ENCODE measurements at regions not wholly inside any gene's neighbourhood (a gene's known extent, or its start where the extent isn't known, plus 50 kb on each side); places are given as distances from the start of the nearest gene placed in this dataset.

DNA sequence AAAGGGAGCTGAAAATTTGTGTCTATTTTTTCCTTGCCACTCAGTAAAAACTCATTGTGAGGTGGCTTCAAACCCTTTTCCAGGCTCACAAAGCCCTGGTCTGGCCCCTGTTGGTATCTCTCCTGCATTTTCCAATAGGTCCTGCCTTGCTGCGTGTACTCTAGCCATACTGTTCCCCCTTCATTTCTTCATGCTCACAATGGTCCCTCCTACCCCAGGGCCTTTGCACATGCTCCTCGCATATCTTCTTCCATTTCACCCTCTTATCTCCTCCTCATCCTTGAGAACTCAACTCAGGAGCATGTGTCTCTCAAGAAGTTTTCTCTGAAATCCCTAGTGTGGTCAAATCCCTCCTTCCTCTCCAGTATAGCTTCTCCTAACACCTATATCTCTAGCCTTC is 186.6 kb downstream of the MBOAT1 start:
- Histone ChIP-seq H3K79me1 (ENCODE audit: low read depth in 1 of 2, low read length in 2 of 2) (no peaks in the 10 kb centered on the region), H3K56ac (ENCODE audit: extremely low read depth, insufficient read depth, low read length) (no peak overlapping the region), H3K36me3 (ENCODE audit: control insufficient read depth, insufficient read depth, low read length) (no peaks in the 10 kb centered on the region), H3K9me1 (ENCODE audit: insufficient read depth, low read length) (no peaks in the 10 kb centered on the region), H4K8ac (ENCODE audit: low read depth in 2 of 2, low read length in 2 of 2) (no peak overlapping the region), H2BK120ac (ENCODE audit: low read depth, low read length) (no peak overlapping the region), H3K4ac (ENCODE audit: low read depth, low read length) (no peak overlapping the region), H2BK20ac (ENCODE audit: low read depth, low read length) (no peak overlapping the region), H3K9ac (ENCODE audit: low read depth, low read length) (no peak overlapping the region), H2AK5ac (ENCODE audit: low read depth, low read length) (no peak overlapping the region), H3K27ac (ENCODE audit: insufficient read depth, low read length) (no peak overlapping the region), H3K23ac (ENCODE audit: low read depth, low read length) (no peak overlapping the region), H2AK9ac (replicated peaks; ENCODE audit: low read depth, low read length, poor library complexity) (no peak overlapping the region), H3K18ac (ENCODE audit: low read depth, low read length) (no peak overlapping the region), H4K5ac (ENCODE audit: low read depth, low read length) (no peak overlapping the region), H3K27me3 (ENCODE audit: control insufficient read depth, insufficient read depth, low read length) (no peaks in the 10 kb centered on the region), H3K4me2 (ENCODE audit: low read depth, low read length) (no peak overlapping the region), H3K4me3 (ENCODE audit: insufficient read depth, low read depth, low read length) (no peak overlapping the region), H4K20me1 (ENCODE audit: insufficient read depth, low read length) (no peaks in the 10 kb centered on the region), H3K14ac (replicated peaks; ENCODE audit: low read depth, low read length) (no peak overlapping the region), H2BK15ac (ENCODE audit: low read depth, low read length) (no peak overlapping the region), H2AFZ (replicated peaks; ENCODE audit: low read length, poor library complexity) (no peak overlapping the region), H3K4me1 (ENCODE audit: control insufficient read depth, insufficient read depth, low read length) (no peaks in the 10 kb centered on the region), H2BK5ac (ENCODE audit: low read depth, low read length, poor library complexity, severe bottlenecking) (no peak overlapping the region), H4K91ac (ENCODE audit: insufficient read depth, low read depth, low read length) (no peak overlapping the region), H3K9me3 (ENCODE audit: control insufficient read depth, insufficient read depth, low read length) (peaks cover 5% of the 10 kb centered on the region)
- 49% methylated on average over 2 of the region's 2 CpGs; no CpG with 5 or more reads in 1 of the 2 experiments for WGBS, 2 experiments (ENCODE audit: extremely low coverage in 2 of 2, insufficient read length in 1 of 2)
- DNase-seq (no peak), ATAC-seq (ENCODE audit: low read depth) (no peak)
- TF ChIP-seq FOS (IDR thresholded peaks at IDR 0.05; ENCODE audit: low read depth, low read length) (no peak), MAZ (IDR thresholded peaks at IDR 0.05; ENCODE audit: borderline replicate concordance, low read depth, low read length) (no peak), CHD1 (IDR thresholded peaks at IDR 0.05; ENCODE audit: low read depth, low read length) (no peak), POLR2A (IDR thresholded peaks at IDR 0.05; ENCODE audit: low read depth, low read length) (no peak), RFX5 (IDR thresholded peaks at IDR 0.05; ENCODE audit: low read depth, low read length) (no peak), BHLHE40 (IDR thresholded peaks at IDR 0.05; ENCODE audit: low read depth, low read length) (no peak), CEBPB (IDR thresholded peaks at IDR 0.05; ENCODE audit: low read depth, low read length) (no peak), RCOR1 (IDR thresholded peaks at IDR 0.05; ENCODE audit: insufficient replicate concordance, low read length) (no peak), MXI1 (IDR thresholded peaks at IDR 0.05; ENCODE audit: borderline replicate concordance, low read depth, low read length) (no peak), RAD21 (IDR thresholded peaks at IDR 0.05; ENCODE audit: low read length) (no peak)
- TF ChIP-seq, protein P1, sequence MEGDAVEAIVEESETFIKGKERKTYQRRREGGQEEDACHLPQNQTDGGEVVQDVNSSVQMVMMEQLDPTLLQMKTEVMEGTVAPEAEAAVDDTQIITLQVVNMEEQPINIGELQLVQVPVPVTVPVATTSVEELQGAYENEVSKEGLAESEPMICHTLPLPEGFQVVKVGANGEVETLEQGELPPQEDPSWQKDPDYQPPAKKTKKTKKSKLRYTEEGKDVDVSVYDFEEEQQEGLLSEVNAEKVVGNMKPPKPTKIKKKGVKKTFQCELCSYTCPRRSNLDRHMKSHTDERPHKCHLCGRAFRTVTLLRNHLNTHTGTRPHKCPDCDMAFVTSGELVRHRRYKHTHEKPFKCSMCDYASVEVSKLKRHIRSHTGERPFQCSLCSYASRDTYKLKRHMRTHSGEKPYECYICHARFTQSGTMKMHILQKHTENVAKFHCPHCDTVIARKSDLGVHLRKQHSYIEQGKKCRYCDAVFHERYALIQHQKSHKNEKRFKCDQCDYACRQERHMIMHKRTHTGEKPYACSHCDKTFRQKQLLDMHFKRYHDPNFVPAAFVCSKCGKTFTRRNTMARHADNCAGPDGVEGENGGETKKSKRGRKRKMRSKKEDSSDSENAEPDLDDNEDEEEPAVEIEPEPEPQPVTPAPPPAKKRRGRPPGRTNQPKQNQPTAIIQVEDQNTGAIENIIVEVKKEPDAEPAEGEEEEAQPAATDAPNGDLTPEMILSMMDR (conservative IDR thresholded peaks at IDR 0.05; ENCODE audit: low read depth, low read length), result no peak
- TF ChIP-seq, protein P2, sequence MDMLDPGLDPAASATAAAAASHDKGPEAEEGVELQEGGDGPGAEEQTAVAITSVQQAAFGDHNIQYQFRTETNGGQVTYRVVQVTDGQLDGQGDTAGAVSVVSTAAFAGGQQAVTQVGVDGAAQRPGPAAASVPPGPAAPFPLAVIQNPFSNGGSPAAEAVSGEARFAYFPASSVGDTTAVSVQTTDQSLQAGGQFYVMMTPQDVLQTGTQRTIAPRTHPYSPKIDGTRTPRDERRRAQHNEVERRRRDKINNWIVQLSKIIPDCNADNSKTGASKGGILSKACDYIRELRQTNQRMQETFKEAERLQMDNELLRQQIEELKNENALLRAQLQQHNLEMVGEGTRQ (IDR thresholded peaks at IDR 0.05; ENCODE audit: low read depth, low read length), result no peak
- intact Hi-C loops (cut with micrococcal nuclease) (no loop called here), dilution Hi-C loops (cut with HindIII; ENCODE audit: low sequenced_read_pairs, unreplicated experiment) (no loop called here), in situ Hi-C loops (cut with MboI; ENCODE audit: low sequenced_read_pairs) (no loop called here)
- no TSS peak for BruUV-seq (replicated peaks)
- ChIA-PET CTCF (no interaction called here), POLR2A (ENCODE audit: unreplicated experiment) (no interaction called here)
